ENCODE measurements at regions not wholly inside any gene's neighbourhood (a gene's known extent, or its start where the extent isn't known, plus 50 kb on each side); places are given as distances from the start of the nearest gene placed in this dataset.

DNA sequence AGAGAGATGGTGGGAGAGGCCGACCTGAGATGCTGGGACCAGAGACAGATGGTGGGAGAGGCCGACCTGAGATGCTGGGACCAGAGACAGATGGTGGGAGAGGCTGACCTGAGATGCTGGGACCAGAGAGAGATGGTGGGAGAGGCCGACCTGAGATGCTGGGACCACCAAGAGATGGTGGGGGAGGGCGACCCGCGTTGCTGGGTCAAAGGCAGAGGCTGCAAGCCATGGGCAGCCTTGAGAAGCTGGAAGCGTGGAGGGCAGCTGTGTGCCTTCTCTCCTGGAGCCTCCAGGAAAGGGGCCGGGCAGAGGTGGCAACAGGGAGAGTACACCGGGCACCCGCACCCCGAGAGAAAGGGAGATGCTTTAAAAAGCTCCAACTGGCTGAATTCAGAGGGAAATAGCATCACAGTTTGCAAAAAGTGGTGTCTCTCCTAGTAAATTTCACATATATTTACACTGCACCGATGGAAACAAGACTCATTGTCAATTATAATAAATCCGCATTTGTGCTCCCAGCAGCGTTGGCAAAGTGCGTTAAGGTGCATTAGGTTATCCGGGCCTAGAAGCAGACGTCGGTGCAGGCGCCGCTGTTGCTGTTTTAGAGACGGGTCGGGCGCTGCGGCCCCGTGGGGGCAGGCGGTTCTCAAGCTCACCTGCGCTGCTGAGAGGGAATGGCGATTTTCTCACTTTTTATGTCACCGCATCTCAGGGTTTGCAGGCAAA is 132.4 kb downstream of the DLL1 start:
- Mint-ChIP-seq H3K36me3 (no peaks in the 10 kb centered on the region), H3K4me1 (ENCODE audit: unreplicated experiment) (peaks cover 5% of the 10 kb centered on the region), H3K9me3 (no peaks in the 10 kb centered on the region), H3K27me3 (no peaks in the 10 kb centered on the region), H3K4me3 (no peak overlapping the region), H3K27ac (no peak overlapping the region)
- DNase-seq (ENCODE audit: extremely low spot score, unreplicated experiment): no peak
- TF ChIP-seq, protein P1, sequence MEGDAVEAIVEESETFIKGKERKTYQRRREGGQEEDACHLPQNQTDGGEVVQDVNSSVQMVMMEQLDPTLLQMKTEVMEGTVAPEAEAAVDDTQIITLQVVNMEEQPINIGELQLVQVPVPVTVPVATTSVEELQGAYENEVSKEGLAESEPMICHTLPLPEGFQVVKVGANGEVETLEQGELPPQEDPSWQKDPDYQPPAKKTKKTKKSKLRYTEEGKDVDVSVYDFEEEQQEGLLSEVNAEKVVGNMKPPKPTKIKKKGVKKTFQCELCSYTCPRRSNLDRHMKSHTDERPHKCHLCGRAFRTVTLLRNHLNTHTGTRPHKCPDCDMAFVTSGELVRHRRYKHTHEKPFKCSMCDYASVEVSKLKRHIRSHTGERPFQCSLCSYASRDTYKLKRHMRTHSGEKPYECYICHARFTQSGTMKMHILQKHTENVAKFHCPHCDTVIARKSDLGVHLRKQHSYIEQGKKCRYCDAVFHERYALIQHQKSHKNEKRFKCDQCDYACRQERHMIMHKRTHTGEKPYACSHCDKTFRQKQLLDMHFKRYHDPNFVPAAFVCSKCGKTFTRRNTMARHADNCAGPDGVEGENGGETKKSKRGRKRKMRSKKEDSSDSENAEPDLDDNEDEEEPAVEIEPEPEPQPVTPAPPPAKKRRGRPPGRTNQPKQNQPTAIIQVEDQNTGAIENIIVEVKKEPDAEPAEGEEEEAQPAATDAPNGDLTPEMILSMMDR (conservative IDR thresholded peaks at IDR 0.05): no peak

DNA sequence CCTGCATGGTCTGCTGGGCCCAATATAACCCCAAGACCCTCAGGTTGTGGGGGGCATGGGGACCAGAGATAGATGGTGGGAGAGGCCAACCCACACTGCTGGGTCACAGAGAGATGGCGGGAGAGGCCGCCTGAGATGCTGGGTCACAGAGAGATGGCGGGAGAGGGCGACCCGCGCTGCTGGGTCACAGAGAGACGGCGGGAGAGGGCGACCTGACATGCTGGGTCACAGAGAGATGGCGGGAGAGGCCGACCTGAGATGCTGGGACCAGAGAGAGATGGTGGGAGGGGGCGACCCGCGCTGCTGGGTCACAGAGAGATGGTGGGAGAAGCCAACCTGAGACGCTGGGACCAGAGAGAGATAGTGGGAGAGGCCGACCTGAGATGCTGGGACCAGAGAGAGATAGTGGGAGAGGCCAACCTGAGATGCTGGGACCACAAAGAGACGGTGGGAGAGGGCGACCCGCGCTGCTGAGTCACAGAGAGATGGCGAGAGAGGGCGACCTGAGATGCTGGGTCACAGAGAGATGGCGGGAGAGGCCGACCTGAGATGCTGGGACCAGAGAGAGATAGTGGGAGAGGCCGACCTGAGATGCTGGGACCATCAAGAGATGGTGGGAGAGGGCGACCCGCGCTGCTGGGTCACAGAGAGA is 133.2 kb downstream of the DLL1 start:
- Mint-ChIP-seq H3K36me3 (no peaks in the 10 kb centered on the region), H3K9me3 (no peaks in the 10 kb centered on the region), H3K27me3 (peaks cover 3% of the 10 kb centered on the region), H3K4me1 (ENCODE audit: unreplicated experiment) (peaks cover 6% of the 10 kb centered on the region), H3K27ac (no peak overlapping the region), H3K4me3 (no peak overlapping the region)
- TF ChIP-seq, protein P1 (conservative IDR thresholded peaks at IDR 0.05): no peak
- no peak for DNase-seq (ENCODE audit: extremely low spot score, unreplicated experiment)

DNA sequence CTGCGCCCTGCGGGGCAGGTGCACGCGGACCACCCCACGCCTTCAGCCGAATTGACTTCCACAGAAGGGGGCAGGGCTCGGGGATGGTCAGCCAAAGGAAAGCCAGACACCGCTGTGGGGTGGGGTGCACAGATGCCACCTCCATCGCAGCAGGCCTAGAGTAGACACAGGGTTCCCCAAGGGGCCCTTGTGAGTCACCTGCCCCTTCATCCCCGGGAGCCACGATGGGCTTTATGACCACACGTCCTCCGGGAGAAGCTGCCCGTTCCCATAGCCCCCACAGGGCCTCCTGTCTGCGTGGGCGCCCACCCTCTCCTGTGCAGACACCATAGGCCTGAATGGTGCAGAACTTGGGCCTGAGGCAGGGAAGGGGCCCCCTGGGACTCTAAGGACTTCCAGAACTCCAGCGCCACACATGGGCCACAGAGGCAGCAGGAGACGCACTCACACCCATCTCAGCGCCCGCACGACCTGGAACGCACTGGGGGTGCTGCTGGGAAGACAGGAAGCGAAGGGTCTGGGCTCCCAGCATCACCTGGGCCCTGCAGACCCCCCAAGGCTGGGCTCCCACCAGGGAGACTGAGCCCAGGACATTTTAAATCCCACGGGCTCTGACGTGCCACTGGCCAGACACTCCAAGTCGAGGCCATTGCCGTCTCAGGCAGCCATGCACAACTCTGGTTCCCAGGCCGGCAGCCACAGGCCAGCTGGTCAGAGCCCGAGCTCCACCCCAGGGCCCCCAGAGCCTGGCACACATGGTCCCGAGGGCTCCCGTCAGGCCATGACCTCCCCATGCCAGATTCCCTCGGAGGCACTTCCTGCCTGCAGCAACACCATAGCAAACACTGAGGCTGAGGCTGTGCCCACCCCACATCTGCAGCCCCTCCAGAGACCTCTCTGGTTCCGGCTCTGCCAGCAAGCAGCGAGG is 134.2 kb downstream of the DLL1 start:
- Mint-ChIP-seq H3K36me3 (no peaks in the 10 kb centered on the region), H3K27me3 (peaks cover 6% of the 10 kb centered on the region), H3K4me1 (ENCODE audit: unreplicated experiment) (peaks cover 14% of the 10 kb centered on the region), H3K27ac (no peak overlapping the region), H3K9me3 (no peaks in the 10 kb centered on the region), H3K4me3 (no peak overlapping the region)
- TF ChIP-seq, protein P1 (conservative IDR thresholded peaks at IDR 0.05): no peak
- DNase-seq (ENCODE audit: extremely low spot score, unreplicated experiment): no peak

DNA sequence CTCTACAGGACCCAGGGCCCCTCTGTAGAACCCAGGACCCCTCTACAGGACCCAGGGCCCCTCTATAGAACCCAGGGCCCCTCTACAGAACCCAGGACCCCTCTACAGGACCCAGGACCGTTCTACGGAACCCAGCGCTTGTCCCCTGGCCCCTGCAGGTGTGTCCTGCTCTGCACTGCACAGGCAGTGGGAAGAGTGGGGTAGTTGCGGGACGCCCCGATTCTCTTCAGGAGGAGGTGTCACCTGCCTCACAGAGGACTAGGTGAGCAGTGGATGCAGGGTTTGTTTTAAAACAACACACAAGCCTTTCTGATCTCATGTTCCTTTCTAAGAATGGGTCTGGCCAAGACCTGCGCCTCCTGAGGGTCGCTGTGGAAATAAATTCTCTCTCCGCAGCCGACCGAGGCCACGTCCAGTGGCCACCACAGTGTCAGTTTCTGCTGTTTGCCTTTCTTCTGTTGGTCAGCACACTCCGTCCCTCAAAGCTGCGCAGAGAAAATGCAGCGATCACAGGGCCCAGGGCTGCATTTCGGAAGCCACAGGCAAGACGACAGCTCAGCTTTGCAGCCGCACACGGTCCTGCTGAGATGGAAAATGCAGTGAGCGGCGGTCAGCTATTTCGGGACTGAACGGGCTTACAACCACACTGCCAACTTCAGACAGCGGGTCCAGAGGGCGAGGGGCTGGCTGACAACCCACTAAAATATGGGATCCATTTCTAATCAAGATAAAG is 135.2 kb downstream of the DLL1 start:
- Mint-ChIP-seq H3K27me3 (peaks cover 15% of the 10 kb centered on the region), H3K9me3 (no peaks in the 10 kb centered on the region), H3K27ac (no peak overlapping the region), H3K4me3 (no peak overlapping the region), H3K4me1 (ENCODE audit: unreplicated experiment) (peaks cover 21% of the 10 kb centered on the region), H3K36me3 (no peaks in the 10 kb centered on the region)
- DNase-seq (ENCODE audit: extremely low spot score, unreplicated experiment): no peak
- TF ChIP-seq, protein P1 (conservative IDR thresholded peaks at IDR 0.05): no peak

All from type B pancreatic cell (in vitro differentiated cells).